ENCODE measurements at regions not wholly inside any gene's neighbourhood (a gene's known extent, or its start where the extent isn't known, plus 50 kb on each side); places are given as distances from the start of the nearest gene placed in this dataset.

DNA sequence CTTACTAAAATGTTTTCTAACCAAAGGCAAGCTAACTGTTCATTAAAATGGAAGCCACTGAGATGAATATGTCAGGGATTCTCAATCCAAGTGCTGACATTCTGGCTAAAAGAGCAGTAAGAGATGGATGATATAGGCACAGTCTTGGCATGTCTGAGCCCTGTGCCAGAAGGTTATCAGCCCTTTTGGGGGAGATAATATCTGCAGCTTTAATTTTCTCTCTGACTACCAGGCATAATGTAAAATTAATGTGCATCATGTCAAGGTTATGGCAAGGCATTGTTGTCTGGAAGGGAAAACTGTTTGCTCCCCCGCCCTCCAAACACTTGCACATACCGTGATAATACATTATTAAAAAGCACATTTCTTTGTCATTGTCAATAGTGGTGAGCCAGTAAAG is 609.8 kb downstream of the ZNF608 start:
- no peak overlapping the region for H3K14ac ChIP-seq (ENCODE audit: insufficient read length)
- H2BK15ac ChIP-seq (ENCODE audit: low read length), result no peak overlapping the region
- FAIRE-seq (no peak), DNase-seq (ENCODE audit: low read depth in 1 of 2, low spot score in 2 of 2) (no peak)
- no peak overlapping the region for H2AK5ac ChIP-seq (ENCODE audit: low read depth, low read length)
- no peak overlapping the region for H3K4me2 ChIP-seq (ENCODE audit: insufficient read depth in 1 of 2, low read depth in 2 of 2, low read length in 2 of 2)
- no peak overlapping the region for H4K8ac ChIP-seq (ENCODE audit: extremely low read depth, insufficient read depth, low read length)
- no peak overlapping the region for H2AFZ ChIP-seq (ENCODE audit: low read length)
- no peaks in the 10 kb centered on the region for H4K20me1 ChIP-seq (replicated peaks in 1 of 2; ENCODE audit: control insufficient read depth in 1 of 2, insufficient read depth in 2 of 2, low read length in 2 of 2)
- H3K79me1 ChIP-seq (ENCODE audit: low read depth, low read length), result no peaks in the 10 kb centered on the region
- H3K4me3 ChIP-seq (ENCODE audit: extremely low read depth in 1 of 4, insufficient read depth in 2 of 4, low read depth in 3 of 4, low read length in 4 of 4), result no peak overlapping the region
- no peak overlapping the region for H3K56ac ChIP-seq (replicated peaks; ENCODE audit: insufficient read length, low read depth, low read length)
- no peak overlapping the region for H3K9ac ChIP-seq (replicated peaks in 1 of 4; ENCODE audit: extremely low read depth in 1 of 4, low read depth in 3 of 4, low read length in 3 of 4)
- no peak overlapping the region for H3K18ac ChIP-seq (ENCODE audit: extremely low read depth, low read length)
- WGBS, 2 experiments (ENCODE audit: extremely low coverage in 1 of 2, insufficient coverage in 1 of 2, insufficient read length in 1 of 2, insufficient replicate concordance in 2 of 2, low coverage in 1 of 2, low lambda C conversion rate in 2 of 2, missing lambda C conversion rate in 1 of 2), result 89% methylated on average over 2 of the region's 2 CpGs; no CpG with 5 or more reads in 1 of the 2 experiments
- H3K27me3 ChIP-seq (replicated peaks in 1 of 4; ENCODE audit: control insufficient read depth in 3 of 4, extremely low read depth in 1 of 4, insufficient read depth in 3 of 4, low read length in 3 of 4), result no peaks in the 10 kb centered on the region
- no peak overlapping the region for H3K23ac ChIP-seq (ENCODE audit: insufficient read length)
- H3K9me3 ChIP-seq (ENCODE audit: insufficient read depth in 2 of 2, low read depth in 1 of 2, low read length in 1 of 2), result no peaks in the 10 kb centered on the region
- no peak overlapping the region for H2BK20ac ChIP-seq (ENCODE audit: low read length)
- H2BK5ac ChIP-seq (ENCODE audit: low read depth, low read length), result no peak overlapping the region
- H3K4me1 ChIP-seq (replicated peaks in 1 of 4; ENCODE audit: control insufficient read depth in 3 of 4, insufficient read depth in 4 of 4, low read length in 3 of 4), result no peaks in the 10 kb centered on the region
- no peaks in the 10 kb centered on the region for H3K79me2 ChIP-seq (ENCODE audit: control insufficient read depth in 1 of 2, insufficient read depth in 2 of 2, low read length in 2 of 2)
- no peak overlapping the region for H2BK12ac ChIP-seq (ENCODE audit: low read depth, low read length)
- no peaks in the 10 kb centered on the region for H3K23me2 ChIP-seq (ENCODE audit: low read depth, low read length)
- no peaks in the 10 kb centered on the region; a peak in 1 of 8 replicates for H3K36me3 ChIP-seq (ENCODE audit: control insufficient read depth in 2 of 4, insufficient read depth in 4 of 4, low read length in 3 of 4)
- ChIA-PET CTCF (ENCODE audit: partially characterized antibody) (interaction anchor here (1.4 kb wide), 1 partner anchor 11 kb away, joined by 5 read pairs; no protein-coding TSS in a partner anchor), POLR2A (ENCODE audit: partially characterized antibody) (no interaction called here)
- TF ChIP-seq, protein P1, sequence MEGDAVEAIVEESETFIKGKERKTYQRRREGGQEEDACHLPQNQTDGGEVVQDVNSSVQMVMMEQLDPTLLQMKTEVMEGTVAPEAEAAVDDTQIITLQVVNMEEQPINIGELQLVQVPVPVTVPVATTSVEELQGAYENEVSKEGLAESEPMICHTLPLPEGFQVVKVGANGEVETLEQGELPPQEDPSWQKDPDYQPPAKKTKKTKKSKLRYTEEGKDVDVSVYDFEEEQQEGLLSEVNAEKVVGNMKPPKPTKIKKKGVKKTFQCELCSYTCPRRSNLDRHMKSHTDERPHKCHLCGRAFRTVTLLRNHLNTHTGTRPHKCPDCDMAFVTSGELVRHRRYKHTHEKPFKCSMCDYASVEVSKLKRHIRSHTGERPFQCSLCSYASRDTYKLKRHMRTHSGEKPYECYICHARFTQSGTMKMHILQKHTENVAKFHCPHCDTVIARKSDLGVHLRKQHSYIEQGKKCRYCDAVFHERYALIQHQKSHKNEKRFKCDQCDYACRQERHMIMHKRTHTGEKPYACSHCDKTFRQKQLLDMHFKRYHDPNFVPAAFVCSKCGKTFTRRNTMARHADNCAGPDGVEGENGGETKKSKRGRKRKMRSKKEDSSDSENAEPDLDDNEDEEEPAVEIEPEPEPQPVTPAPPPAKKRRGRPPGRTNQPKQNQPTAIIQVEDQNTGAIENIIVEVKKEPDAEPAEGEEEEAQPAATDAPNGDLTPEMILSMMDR (IDR thresholded peaks at IDR 0.05; ENCODE audit: control extremely low read depth in 1 of 3, insufficient read depth in 1 of 3, low read depth in 1 of 3, low read length in 3 of 3), result no peak
- TF ChIP-seq POU5F1 (IDR thresholded peaks at IDR 0.05; ENCODE audit: low read depth, low read length) (no peak), BRCA1 (IDR thresholded peaks at IDR 0.05; ENCODE audit: low read depth, low read length) (no peak)
- H3K4ac ChIP-seq (replicated peaks; ENCODE audit: insufficient read length, low read depth, low read length), result no peak overlapping the region
- H4K5ac ChIP-seq (ENCODE audit: insufficient read length, low read depth, low read length), result no peak overlapping the region
- H2BK120ac ChIP-seq (replicated peaks; ENCODE audit: low read depth, low read length), result no peak overlapping the region
- H4K91ac ChIP-seq (replicated peaks; ENCODE audit: insufficient read length, low read length), result no peak overlapping the region
- no peak overlapping the region for H3K27ac ChIP-seq (ENCODE audit: low read depth, low read length)

Measured in H1 (cell line).